ENCODE measurements at regions not wholly inside any gene's neighbourhood (a gene's known extent, or its start where the extent isn't known, plus 50 kb on each side); places are given as distances from the start of the nearest gene placed in this dataset.

GRCh38 chr3:34852844-34853439 lies 786.4 kb upstream of the ARPP21 start:
- no peak for TF ChIP-seq CTCF (IDR thresholded peaks at IDR 0.05; ENCODE audit: insufficient read depth, low read length, poor library complexity, severe bottlenecking)
- Histone ChIP-seq H3K4me3 (replicated peaks; ENCODE audit: low read depth, low read length) (no peak overlapping the region), H3K36me3 (ENCODE audit: control insufficient read depth, insufficient read depth, low read length) (no peaks in the 10 kb centered on the region), H3K27me3 (replicated peaks; ENCODE audit: control insufficient read depth, insufficient read depth, low read length) (no peaks in the 10 kb centered on the region)
- DNase-seq (ENCODE audit: extremely low read depth, insufficient read length), result no peak

GRCh38 chr3:34856081-34856947 lies 783.0 kb upstream of the ARPP21 start:
- DNase-seq (ENCODE audit: extremely low read depth, insufficient read length), result no peak
- Histone ChIP-seq H3K4me3 (replicated peaks; ENCODE audit: low read depth, low read length) (no peak overlapping the region), H3K27me3 (replicated peaks; ENCODE audit: control insufficient read depth, insufficient read depth, low read length) (no peaks in the 10 kb centered on the region), H3K36me3 (ENCODE audit: control insufficient read depth, insufficient read depth, low read length) (no peaks in the 10 kb centered on the region)
- TF ChIP-seq CTCF (IDR thresholded peaks at IDR 0.05; ENCODE audit: insufficient read depth, low read length, poor library complexity, severe bottlenecking), result no peak

GRCh38 chr3:34858067-34858660 lies 781.2 kb upstream of the ARPP21 start:
- TF ChIP-seq CTCF (IDR thresholded peaks at IDR 0.05; ENCODE audit: insufficient read depth, low read length, poor library complexity, severe bottlenecking), result no peak
- H3K27me3 ChIP-seq (replicated peaks; ENCODE audit: control insufficient read depth, insufficient read depth, low read length), result no peaks in the 10 kb centered on the region
- H3K36me3 ChIP-seq (ENCODE audit: control insufficient read depth, insufficient read depth, low read length), result no peaks in the 10 kb centered on the region
- no peak for DNase-seq (ENCODE audit: extremely low read depth, insufficient read length)
- H3K4me3 ChIP-seq (replicated peaks; ENCODE audit: low read depth, low read length), result no peak overlapping the region

- DNase-seq (ENCODE audit: extremely low read depth, insufficient read length), result no peak
- no peak for TF ChIP-seq CTCF (IDR thresholded peaks at IDR 0.05; ENCODE audit: insufficient read depth, low read length, poor library complexity, severe bottlenecking)
- Histone ChIP-seq H3K36me3 (ENCODE audit: control insufficient read depth, insufficient read depth, low read length) (no peaks in the 10 kb centered on the region), H3K27me3 (replicated peaks; ENCODE audit: control insufficient read depth, insufficient read depth, low read length) (no peaks in the 10 kb centered on the region), H3K4me3 (replicated peaks; ENCODE audit: low read depth, low read length) (no peak overlapping the region)
Observed at GRCh38 chr3:34859746-34860145, 779.6 kb upstream of the ARPP21 start.

- DNase-seq (ENCODE audit: extremely low read depth, insufficient read length), result no peak
- Histone ChIP-seq H3K4me3 (replicated peaks; ENCODE audit: low read depth, low read length) (no peak overlapping the region), H3K36me3 (ENCODE audit: control insufficient read depth, insufficient read depth, low read length) (no peaks in the 10 kb centered on the region), H3K27me3 (replicated peaks; ENCODE audit: control insufficient read depth, insufficient read depth, low read length) (no peaks in the 10 kb centered on the region)
- no peak for TF ChIP-seq CTCF (IDR thresholded peaks at IDR 0.05; ENCODE audit: insufficient read depth, low read length, poor library complexity, severe bottlenecking)
Observed at GRCh38 chr3:34862456-34862855, 776.9 kb upstream of the ARPP21 start.

Data from GM06990 (cell line).